ENCODE measurements at regions not wholly inside any gene's neighbourhood (a gene's known extent, or its start where the extent isn't known, plus 50 kb on each side); places are given as distances from the start of the nearest gene placed in this dataset.

- intact Hi-C loops (cut with DNase I), result no loop called here
- H3K9me3 ChIP-seq, result no peaks in the 10 kb centered on the region
- no peak overlapping the region for H3K27ac ChIP-seq
- no peaks in the 10 kb centered on the region for H3K36me3 ChIP-seq
- no peak for DNase-seq
- WGBS, 2 donors, result 84 to 88% methylated on average over 9 of the region's 9 CpGs
- H3K4me3 ChIP-seq (replicated peaks in 1 of 3), result no peak overlapping the region
- H3K27me3 ChIP-seq, result peaks cover 3% of the 10 kb centered on the region
- TF ChIP-seq CTCF (IDR thresholded peaks at IDR 0.05) (no peak), POLR2A (IDR thresholded peaks at IDR 0.05) (no peak)
- no peaks in the 10 kb centered on the region for H3K4me1 ChIP-seq
Observed at GRCh38 chr14:98189511-98189910, 1082.5 kb downstream of the BCL11B start.

GRCh38 chr14:98189944-98190343 lies 1082.1 kb downstream of the BCL11B start:
- TF ChIP-seq POLR2A (IDR thresholded peaks at IDR 0.05), result no peak
- no peak for TF ChIP-seq CTCF (IDR thresholded peaks at IDR 0.05)
- peaks cover 3% of the 10 kb centered on the region for H3K27me3 ChIP-seq
- DNase-seq, result no peak
- no peaks in the 10 kb centered on the region for H3K9me3 ChIP-seq
- H3K4me1 ChIP-seq, result no peaks in the 10 kb centered on the region
- intact Hi-C loops (cut with DNase I), result no loop called here
- WGBS, 2 donors, result 97% methylated on average over 1 of the region's 1 CpG
- no peak overlapping the region for H3K4me3 ChIP-seq (replicated peaks in 1 of 3)
- no peaks in the 10 kb centered on the region for H3K36me3 ChIP-seq
- no peak overlapping the region for H3K27ac ChIP-seq

GRCh38 chr14:98192946-98193345 lies 1079.1 kb downstream of the BCL11B start:
- WGBS, 2 donors, result 88 to 90% methylated on average over 2 of the region's 2 CpGs
- Histone ChIP-seq H3K27ac (no peak overlapping the region), H3K36me3 (no peaks in the 10 kb centered on the region), H3K27me3 (peaks cover 2% of the 10 kb centered on the region), H3K4me3 (replicated peaks in 1 of 3) (no peak overlapping the region), H3K9me3 (no peaks in the 10 kb centered on the region), H3K4me1 (no peaks in the 10 kb centered on the region)
- intact Hi-C loops (cut with DNase I), result no loop called here
- TF ChIP-seq POLR2A (IDR thresholded peaks at IDR 0.05) (no peak), CTCF (IDR thresholded peaks at IDR 0.05) (no peak)
- DNase-seq, result no peak

- H3K27ac ChIP-seq, result no peak overlapping the region
- H3K4me1 ChIP-seq, result no peaks in the 10 kb centered on the region
- no peaks in the 10 kb centered on the region for H3K27me3 ChIP-seq
- no peak overlapping the region for H3K4me3 ChIP-seq (replicated peaks in 1 of 3)
- intact Hi-C loops (cut with DNase I), result no loop called here
- WGBS, 2 donors, result 57 to 80% methylated on average over 2 of the region's 2 CpGs
- H3K9me3 ChIP-seq, result no peaks in the 10 kb centered on the region
- H3K36me3 ChIP-seq, result no peaks in the 10 kb centered on the region
- no peak for DNase-seq
- TF ChIP-seq POLR2A (IDR thresholded peaks at IDR 0.05), result no peak
- no peak for TF ChIP-seq CTCF (IDR thresholded peaks at IDR 0.05)
Observed at GRCh38 chr14:98194821-98195220, 1077.2 kb downstream of the BCL11B start.

GRCh38 chr14:98195256-98195655 lies 1076.7 kb downstream of the BCL11B start:
- Histone ChIP-seq H3K4me3 (replicated peaks in 1 of 3) (no peak overlapping the region), H3K4me1 (no peaks in the 10 kb centered on the region), H3K27me3 (no peaks in the 10 kb centered on the region), H3K27ac (no peak overlapping the region), H3K36me3 (no peaks in the 10 kb centered on the region), H3K9me3 (no peaks in the 10 kb centered on the region)
- TF ChIP-seq POLR2A (IDR thresholded peaks at IDR 0.05), result no peak
- TF ChIP-seq CTCF (IDR thresholded peaks at IDR 0.05), result no peak
- intact Hi-C loops (cut with DNase I), result no loop called here
- WGBS, 2 donors, result 74 to 85% methylated on average over 3 of the region's 3 CpGs
- no peak for DNase-seq
